AG09319 (cell line): ENCODE measurements at regions not wholly inside any gene's neighbourhood (a gene's known extent, or its start where the extent isn't known, plus 50 kb on each side); places are given as distances from the start of the nearest gene placed in this dataset.
"Not testable (repeated sequence)": the region's sequence is repeated elsewhere in the genome, so short reads cannot be mapped to it uniquely, and the experiment has no call there.

ENCODE experiments used
- DNase-seq: peaks from one replicate; pipeline ENCODE4 v3.0.0-alpha.2; 2010; ENCODE audit warnings: low read depth; ENCODE audit errors: extremely low read depth
- CTCF ChIP-seq: IDR thresholded peaks from 2 replicates; pipeline ENCODE4 v1.5.1; 2011; ENCODE audit warnings: low read depth, mild to moderate bottlenecking, inconsistent platforms, low read length, moderate library complexity

GRCh38 chr1:29406814-29407213 is 170.5 kb downstream of the PTPRU start:
- no peak for DNase-seq
- no peak for TF ChIP-seq CTCF

GRCh38 chr1:29400203-29400602 is 163.9 kb downstream of the PTPRU start:
- DNase-seq, result not testable (repeated sequence)

GRCh38 chr1:29399465-29399864 is 163.1 kb downstream of the PTPRU start:
- DNase-seq, result no peak
- no peak for TF ChIP-seq CTCF

- DNase-seq, result no peak
- no peak for TF ChIP-seq CTCF
Observed at GRCh38 chr1:29398431-29398830, 162.1 kb downstream of the PTPRU start.

GRCh38 chr1:29397981-29398380 is 161.7 kb downstream of the PTPRU start:
- TF ChIP-seq CTCF, result no peak
- DNase-seq, result no peak

- no peak for TF ChIP-seq CTCF
- no peak for DNase-seq
Observed at GRCh38 chr1:29397256-29397590, 160.9 kb downstream of the PTPRU start.

- no peak for DNase-seq
- peak; percentile 27 for TF ChIP-seq CTCF
Observed at GRCh38 chr1:29396438-29397255, 160.3 kb downstream of the PTPRU start.
